NT2/D1 (cell line): ENCODE measurements at regions not wholly inside any gene's neighbourhood (a gene's known extent, or its start where the extent isn't known, plus 50 kb on each side); places are given as distances from the start of the nearest gene placed in this dataset.

Source experiments
- YY1 ChIP-seq: IDR thresholded peaks from 2 replicates; pipeline ENCODE4 v1.6.1; 2011; ENCODE audit not compliant: insufficient read length, insufficient read depth
- ZNF274 ChIP-seq: IDR thresholded peaks from 2 replicates; pipeline ENCODE4 v1.6.1; 2011; ENCODE audit warnings: mild to moderate bottlenecking, low read depth, low read length

GRCh38 chr3:18888370-18888769 is 259.9 kb upstream of the KCNH8 start:
- TF ChIP-seq ZNF274 (no peak), YY1 (no peak)
